Suppressor macrophage treated with lipopolysaccharide for 4 hours (primary cell): ENCODE measurements at regions not wholly inside any gene's neighbourhood (a gene's known extent, or its start where the extent isn't known, plus 50 kb on each side); places are given as distances from the start of the nearest gene placed in this dataset.
A peak's percentile ranks its signal among the peaks of the same experiment; 100 is the strongest.
"Not testable (repeated sequence)": the region's sequence is repeated elsewhere in the genome, so short reads cannot be mapped to it uniquely, and the experiment has no call there.

Experiments used
- DNase-seq: peaks from one replicate; pipeline ENCODE4 v3.0.0-alpha.2; 2020

DNA sequence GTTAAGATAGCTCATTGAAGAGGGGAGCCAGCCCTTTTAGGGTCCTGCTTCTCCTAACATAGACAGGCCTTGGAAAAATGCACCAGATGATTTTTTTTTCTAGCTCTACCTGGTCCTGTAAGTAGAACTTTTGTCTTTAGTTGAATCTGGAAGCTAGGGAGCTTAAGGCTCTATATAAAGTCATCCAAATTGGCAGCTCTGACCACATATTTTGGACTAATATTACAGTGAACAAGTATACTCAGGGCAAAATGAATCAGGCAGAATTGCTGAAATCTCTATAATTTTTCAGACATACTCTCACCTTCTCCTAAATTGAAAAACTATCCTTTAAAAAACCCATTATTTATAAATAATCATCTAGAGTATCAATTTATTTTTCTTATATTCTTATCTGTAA, 375.6 kb downstream of the OSTF1 start:
- no peak for DNase-seq

DNA sequence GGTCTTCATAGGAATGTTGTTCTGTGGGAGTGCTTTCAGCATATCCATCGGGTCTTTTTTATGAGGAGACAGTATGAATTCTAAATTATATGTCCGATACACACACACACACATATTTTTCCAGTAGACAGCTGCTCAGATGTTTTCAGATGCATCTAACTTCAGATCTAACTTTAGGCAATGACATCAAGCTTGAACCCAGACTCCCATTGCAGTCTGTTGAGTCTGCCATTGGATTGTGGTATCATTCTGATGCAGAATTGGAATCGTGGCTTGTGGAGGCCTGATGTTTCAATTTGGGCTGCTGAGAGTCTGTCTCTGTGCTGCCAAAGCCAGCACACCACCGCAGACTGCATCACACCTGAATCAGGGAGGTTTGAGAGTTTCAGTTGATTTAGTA, 376.4 kb downstream of the OSTF1 start:
- DNase-seq = no peak

DNA sequence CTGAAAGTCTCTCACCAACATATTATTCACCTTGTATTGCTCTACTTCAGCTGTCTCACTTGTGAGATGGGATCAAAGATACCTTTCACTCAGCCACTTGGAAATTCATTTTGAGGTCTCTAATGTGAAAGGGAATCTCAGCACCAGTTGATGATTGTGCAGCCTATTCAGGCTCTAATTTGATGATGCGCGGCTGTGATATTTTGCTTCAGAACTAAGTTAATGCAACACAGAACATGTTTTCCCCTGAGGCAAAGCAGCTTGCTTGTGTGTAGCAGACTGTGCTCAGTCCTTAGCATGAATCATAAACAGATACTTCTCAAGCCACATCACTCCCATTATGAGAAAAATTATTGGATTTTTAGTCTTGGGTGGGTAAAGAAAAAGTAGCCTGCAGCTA, 378.8 kb downstream of the OSTF1 start:
- no peak for DNase-seq

DNA sequence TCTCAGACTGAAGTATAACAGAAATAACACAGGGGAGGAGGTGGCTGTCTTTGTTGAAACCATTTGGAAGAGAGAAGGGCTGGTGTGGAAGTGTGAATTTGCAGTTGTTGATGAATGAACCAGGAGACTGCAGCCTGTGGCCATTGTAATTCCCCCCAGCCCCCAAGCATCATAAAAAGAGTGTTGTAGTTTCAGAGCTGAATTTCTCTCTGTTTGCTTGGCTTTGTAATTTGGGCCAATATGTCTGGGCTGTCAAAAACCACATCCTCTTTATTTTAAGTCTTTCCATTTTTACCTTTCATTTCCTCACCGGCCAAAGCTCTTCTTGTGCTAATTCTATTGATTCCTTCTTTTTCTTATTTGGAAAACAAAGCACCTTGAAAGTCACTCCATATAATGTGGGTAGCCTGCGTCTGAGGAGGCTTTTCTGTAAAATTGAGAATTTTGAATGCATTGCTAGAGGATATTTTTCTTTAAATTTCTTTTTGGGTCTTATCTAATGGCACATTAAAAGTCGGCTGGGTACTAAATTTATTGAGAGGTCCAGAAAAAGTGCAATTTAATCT, 383.3 kb downstream of the OSTF1 start:
- DNase-seq = no peak

DNA sequence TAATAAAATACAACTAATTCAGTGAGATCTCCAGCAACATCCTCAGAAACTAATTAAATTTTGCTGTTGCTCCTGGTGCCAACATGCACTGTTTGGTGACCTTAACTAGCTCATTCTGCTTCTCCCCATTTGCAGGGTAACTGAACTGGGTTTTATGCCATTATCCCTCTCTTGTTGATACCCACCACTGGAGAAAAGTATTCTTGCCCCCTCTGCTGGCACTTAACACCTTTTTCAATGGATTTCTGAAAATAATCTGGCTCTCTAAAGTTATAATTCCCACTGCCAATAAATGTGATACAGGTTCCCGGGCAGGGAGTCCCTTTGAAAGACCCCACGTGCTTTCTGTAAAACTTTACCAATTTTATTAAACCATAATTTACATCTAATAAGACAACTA, 394.3 kb downstream of the OSTF1 start:
- no peak for DNase-seq

DNA sequence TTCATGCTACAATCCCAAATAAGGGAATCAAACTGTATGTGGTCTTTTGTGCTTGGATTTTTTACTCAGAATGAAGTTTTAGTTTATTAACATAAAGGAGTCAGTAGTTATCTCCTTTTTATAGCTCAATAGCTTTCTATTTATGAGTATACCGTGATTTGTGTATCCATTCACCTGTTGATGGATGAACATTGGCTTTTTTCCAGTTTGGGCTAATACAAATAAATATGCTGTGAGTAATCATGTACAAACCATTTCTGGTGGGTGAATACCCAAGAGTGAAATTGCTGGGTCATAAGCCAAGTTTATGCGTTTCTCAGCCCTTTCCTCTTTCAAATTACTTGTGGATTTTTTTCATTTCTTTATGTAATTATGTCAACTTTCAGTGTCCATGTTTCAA, 395.3 kb downstream of the OSTF1 start:
- DNase-seq = no peak

DNA sequence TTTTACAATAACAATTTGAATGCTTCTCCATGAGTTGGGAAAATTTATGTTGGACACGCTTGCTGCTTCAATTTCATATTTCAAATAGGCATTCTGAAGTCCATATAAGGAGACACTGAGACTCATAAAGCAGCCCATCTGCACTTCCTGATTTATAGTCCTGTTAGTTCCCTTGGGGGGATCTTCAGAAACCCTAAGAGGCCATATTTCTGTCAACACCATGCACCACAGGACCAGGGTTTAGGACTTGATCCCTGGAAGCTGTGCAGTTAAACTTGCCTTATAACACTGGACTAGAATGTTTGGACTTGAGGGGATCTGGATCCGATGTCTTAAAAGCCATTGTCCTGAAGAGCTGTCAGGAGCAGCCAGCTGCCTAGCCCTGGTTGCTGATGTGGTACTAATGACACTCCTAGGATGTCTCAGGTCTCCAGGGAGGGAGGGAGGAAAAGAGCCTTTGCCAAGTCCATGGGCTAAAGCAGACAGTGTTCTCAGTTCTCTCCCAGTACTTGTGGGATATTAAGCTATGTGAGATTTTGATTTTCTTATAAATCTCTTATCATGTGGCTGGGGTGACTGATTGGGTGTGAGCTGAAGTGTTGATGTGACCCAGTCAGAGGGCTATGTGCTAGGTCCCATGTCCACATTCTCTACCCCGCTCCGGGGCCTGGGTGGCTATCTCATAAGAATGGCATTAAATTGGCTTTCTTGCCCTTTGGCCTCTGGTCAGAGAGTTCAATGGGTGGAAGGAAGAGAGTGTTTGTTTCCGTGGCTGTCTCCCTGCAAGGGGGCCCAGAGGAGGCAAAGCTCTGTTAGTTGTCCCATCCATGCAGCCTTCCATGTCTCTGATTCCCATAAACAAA, 399.8 kb downstream of the OSTF1 start:
- DNase-seq = no peak

DNA sequence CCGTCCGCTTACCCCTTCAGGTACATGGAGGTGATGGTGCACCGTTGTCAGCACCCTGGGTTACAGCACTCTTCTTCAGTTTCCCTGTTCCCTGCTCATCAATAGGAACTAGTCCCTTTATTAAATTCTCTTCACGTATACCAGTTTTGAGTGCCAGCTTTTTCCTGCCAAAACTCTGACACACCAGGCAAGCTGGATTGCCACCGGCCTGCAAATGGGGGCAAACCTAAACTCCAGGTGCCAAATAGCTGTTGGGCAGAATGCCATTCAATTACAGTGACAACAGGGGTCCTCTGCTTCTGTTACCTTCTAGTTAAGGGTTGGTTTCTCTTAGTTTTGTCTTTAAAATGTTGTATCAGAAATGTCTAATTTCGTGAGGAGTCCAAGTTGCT, 400.4 kb downstream of the OSTF1 start:
- no peak for DNase-seq

DNA sequence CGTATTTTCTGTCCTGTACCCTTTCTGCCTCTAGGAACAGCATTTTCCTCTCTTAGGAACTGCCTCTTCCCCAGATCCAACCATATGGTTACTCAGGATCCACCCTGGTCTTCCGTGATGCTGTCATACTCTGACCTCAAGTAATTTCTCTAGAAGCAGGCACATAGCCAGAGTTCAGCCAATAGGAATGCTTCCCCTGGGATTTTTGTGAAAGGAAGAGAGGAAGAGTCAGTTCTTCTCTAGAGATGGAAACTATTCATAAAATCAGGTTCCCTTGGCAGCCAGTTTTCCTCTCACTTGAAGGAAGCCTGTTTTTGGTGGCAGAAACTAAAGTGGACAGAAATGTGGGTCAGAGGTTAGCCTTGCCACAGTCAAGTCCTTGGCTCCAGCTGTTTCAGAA, 400.1 kb upstream of the PCSK5 start:
- no peak for DNase-seq

DNA sequence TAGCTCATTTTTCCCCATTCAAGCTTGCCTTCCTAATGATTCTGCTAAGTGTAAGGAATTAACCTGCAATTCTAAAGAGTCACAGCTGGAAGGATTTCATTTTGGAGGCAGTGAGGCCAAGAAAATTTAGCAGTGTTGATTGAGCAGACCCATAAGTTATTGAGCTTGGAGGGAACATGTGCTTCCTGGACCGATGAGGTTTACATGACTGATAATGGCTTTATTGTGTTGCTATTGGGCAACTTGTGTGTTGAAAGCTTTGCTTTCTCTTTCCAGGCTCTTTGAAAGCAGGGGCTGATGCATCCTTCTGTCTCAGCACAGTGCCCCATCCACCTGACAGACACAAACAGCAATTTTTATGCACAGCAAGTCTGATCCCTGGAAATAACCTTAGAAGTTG, 398.9 kb upstream of the PCSK5 start:
- peak; percentile 4 for DNase-seq

DNA sequence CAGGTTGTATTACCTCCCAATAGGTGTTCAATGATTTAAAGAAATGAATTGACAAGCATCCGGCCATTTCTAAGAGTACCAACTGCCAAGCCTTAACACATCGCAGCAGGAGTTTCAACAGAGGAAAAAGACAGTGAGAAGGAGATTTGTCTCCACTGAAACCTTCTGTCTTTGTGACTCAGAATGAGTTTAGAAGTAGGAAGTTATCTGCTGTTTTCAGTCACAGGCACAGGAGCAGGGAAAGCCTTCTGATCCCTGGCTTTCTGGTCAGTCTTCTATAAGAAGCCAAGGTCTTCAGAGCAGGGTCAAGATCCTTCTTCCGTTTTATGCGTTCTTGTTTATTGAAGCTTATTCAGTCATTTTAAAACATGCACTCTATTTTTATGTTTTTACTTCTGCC, 390.7 kb upstream of the PCSK5 start:
- peak; percentile 57 for DNase-seq

DNA sequence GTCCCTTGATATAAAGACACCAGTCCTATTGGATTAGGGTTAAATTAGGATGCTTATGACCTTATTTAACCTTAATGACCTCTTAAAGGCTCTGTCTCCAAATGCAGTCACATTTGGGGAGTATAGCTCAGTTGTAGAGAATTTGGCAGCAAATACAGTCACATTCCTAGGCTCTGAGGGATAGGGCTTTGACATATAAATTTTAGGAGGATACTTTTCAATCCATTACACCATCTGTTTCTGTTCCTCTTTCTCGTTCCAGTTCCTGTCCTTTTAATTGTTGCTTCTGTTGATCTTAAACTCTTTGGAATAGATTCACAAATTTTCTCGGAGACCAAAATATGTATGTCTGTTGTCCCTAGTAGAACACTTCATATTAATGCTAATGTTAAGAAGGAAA, 390.0 kb upstream of the PCSK5 start:
- peak; percentile 35 for DNase-seq

DNA sequence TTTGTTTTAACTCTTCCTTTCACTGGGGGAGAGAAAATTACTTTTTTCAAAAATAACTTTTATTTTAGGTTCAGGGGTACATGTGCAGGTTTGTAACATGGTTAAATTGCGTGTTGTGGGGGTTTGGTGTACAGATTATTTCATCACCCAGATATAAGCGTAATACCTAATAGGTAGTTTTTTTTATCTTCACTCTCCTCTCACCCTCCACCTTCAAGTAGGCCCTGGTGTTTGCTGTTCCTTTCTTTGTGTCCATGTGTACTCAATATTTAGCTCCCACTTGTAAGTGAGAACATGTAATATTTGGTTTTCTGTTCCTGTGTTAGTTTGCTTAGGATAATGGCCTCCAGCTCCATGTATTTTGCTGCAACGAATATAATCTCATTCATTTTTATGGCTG, 389.5 kb upstream of the PCSK5 start:
- DNase-seq = not testable (repeated sequence)

DNA sequence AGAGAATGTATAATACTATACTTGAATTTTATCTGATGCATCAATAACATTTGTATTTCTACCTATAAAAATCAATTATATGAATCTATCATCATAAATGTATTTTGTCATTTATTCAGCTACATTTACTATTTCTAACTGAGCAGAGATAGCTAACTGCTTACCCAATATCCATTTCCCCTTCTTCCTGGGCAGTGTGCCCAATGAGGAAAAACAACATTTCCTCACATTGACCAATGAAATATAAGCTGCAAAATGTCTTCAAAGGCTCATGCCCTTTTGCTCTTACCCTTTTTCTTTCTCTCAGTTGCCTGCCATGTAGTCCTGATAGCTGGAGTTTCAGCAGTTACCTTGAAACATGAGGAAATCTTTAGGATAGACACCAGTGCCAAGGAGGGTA, 385.8 kb upstream of the PCSK5 start:
- peak; percentile 12 for DNase-seq

DNA sequence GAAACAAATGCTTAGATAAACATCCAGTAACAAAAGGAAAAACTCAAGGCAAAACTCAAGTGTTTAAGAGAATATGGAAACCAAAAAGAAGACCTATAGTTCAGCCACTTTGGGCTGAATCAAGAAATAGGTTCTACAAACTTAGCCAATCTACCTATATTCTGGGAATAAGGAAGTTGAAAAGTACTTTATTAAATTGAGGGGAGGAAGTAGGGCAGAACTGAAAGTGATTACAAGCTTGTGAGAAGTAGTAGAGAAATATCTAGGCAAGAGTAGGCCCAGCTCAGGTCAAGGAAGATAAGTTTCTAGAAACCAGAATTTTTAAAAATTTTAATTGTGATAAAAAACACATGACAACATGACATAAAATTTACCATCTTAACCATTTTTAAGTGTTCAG, 384.8 kb upstream of the PCSK5 start:
- peak; percentile 11 for DNase-seq

DNA sequence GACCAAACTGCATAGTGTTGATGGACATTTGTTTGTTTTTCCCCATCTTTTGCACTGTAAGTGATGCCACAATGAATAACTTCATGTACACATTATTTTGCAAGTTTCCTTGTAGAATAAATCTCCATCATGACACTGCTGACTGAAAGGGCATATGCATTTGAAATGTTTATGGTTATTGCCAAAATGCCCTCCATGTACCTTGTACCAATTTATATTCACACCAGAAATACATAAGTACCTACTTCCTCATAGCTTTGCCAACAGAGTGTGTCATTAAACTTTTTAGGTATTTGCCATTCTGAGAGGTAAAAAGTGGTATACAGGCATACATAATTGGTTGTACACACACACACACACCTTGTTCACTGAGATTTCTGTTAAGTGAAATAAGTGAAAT, 361.0 kb upstream of the PCSK5 start:
- DNase-seq = no peak

DNA sequence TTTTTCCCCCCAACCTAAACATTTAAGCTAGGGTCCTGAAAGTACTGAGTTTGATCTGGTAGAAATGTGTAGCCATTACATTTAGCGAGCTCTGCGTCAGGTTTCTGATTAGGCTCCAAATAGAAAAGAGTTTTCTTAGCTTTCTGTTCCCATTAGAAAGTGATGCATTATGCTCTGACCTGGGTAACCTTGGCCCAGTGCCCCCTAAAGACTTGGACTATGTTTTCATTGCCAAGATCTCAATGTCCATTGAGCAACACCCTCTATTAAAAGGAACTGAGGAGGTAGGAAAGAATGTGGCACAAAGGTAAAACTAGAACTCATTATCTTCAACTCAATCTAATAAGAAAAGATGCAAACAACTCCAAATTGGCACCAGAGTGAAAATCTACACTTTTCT, 358.9 kb upstream of the PCSK5 start:
- DNase-seq = no peak

DNA sequence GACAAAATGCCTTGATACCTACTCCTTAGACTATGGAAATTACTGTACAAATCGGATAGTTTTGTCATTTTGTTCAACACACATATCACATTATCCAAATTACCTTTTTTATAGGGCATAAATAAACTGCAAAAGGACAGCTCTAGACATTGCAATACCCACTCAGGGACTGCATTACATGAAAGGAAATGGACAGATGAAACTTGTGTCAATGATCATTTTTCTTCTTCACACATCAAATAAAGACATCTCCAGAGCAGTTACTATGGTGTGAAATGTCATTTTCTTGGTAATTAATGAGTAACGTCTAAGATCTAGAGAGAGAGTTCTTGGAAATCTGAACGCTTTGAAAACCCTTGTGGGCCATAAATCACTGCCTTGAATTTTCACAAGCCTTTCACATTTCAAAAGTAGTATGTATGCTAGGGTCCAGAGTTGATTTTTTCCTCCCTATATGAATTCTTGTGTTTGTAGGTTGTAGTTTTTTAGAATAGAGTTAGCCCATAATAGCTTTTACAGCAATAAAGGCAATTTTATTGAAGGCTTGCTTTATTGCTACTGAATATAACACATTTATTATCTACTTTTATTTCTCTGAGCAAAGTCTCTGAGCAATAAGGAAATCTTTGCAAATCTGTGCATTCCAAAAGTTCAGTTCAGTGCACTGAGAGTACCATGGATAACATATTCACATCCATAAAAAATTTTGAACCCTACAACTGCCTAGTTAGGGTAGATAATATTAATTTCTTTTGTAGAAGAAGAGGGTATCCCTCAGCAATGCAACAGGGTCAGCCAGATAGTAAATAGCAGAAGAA, 358.0 kb upstream of the PCSK5 start:
- no peak for DNase-seq

DNA sequence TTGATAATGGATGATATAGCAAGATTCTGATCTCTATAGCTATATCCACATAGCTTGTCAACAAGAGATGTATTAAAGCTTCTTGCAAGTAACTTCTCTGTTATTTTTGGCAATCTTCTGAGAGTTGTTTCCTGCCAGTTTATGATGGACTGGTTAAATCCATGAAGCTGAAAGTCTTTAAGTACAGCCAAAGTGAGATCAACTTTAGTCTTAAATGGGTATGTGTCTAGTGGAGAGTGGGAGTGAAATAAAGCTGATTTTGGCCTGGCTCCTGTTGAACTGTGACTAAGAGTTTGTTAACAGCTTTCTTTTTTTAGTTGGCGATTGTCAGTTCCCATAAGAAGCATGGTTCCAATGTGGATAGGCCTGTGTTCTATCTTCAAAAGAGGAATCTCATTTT, 350.9 kb upstream of the PCSK5 start:
- no peak for DNase-seq

DNA sequence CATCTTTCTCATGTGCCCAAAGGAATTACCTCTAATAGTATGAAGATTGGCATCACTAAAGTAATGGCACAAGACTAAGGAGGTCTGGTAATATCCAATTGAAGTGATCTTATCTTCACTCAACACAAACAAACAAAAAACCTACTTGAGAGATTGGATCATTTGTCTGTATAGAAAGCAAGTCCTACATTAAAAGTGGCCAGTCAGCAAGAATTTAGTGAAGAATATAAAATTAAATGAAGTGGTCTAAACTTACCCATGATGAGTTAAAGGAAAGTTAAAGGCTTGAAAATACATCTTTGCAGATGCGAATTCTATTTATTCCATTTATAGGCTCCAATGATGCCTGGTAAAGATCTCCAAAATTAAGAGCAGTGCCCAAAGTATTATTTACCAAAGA, 350.3 kb upstream of the PCSK5 start:
- no peak for DNase-seq

DNA sequence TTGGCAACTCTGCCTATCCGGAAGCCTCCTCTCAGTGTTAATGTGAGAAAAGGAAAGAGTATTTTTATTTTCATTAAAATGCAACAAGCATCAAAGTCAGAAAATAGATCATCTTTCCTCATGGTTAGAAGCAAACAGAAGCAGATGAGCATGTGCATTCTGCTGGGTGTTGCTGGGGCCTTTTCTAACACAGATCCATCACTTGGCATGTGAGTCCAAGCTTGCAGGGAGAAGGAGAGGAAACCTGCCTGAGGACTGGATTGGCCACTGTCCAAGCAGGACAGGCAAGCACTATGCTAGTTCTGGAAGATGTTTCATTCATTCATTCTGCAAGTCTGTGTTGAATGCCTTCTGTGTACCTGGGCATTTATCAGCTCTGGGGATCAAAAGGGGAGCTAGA, 348.7 kb upstream of the PCSK5 start:
- no peak for DNase-seq

DNA sequence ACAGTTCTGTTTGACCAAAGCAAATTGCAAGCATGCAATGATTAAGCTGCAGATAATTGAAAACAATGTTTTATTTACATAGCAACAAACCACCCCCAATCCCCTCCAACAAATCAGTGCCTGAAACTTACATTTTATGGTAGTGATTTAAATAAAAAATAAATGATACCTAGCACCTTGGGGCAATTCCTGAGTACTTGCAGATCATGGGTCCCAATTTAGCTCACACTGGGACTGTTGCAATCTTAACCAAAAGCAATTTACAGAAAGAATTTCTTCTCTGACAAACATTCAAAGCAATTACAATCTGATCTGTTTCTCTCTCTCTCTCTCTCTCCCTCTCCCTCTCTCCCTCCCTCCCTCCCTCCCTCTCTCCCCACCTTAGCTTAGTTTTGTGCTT, 345.7 kb upstream of the PCSK5 start:
- no peak for DNase-seq

DNA sequence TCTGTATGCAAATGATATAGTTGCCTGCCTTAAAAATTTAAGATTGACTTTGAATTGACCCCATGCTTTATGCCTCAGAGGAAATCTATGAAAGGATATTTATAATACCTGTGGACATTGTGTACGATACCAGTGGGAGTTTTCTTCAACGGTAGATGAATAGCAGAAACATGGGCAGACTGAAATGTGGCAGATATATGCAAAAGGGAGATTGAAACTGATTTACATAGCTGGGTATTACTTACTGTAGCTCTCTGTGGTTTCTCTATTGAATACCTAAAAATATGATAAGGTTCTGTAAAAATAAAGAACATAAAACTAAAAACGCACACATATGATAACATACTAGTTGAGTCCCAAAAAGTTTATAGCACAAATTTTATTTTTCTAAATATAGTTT, 345.2 kb upstream of the PCSK5 start:
- DNase-seq = no peak

DNA sequence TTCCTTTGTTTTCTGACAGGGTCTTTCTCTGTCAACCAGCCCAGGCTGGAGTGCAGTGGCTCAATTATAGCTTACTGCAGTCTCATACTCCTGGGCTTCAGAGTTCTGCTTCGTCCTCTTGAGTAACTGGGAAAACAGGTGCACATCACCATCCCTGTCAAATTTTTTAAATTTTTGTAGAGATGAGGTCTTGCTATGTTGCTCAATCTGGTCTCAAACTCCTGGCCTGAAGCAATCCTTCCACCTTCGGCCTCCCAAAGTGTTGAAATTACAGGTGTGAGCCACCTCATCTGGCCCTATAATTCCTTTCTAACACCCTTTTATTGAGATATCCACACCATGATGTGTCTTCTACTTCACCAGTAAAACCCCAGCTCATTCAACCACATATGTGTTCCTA, 341.6 kb upstream of the PCSK5 start:
- DNase-seq = no peak
